Activated naive CD8-positive, alpha-beta T cell treated with anti-CD3 and anti-CD28 coated beads, Interleukin-2, amount 10 ng/mL, durations not matched to agents 7 days and 5 days (primary cell): ENCODE measurements at regions not wholly inside any gene's neighbourhood (a gene's known extent, or its start where the extent isn't known, plus 50 kb on each side); places are given as distances from the start of the nearest gene placed in this dataset.

Source experiments
- ATAC-seq: fragments of 150-1000 bp; cut with Tn5 transposase; one replicate; pipeline ENCODE4 v1.10.0; 2021; ENCODE audit warnings: low read depth, moderate library complexity
- POLR2A ChIA-PET: fragments of 350-600 bp; sonication (Branson Sonifier 250); formaldehyde crosslinking; loops from one replicate; lab custom pipeline; 2021; ENCODE audit warnings: antibody characterized with exemption; lab: Charles Lee
- DNase-seq: peaks from one replicate; pipeline ENCODE4 v3.0.0; 2021
- H3K27ac Mint-ChIP-seq: one replicate; pipeline ENCODE4 v1.8.0; 2022; ENCODE audit warnings: mild to moderate bottlenecking, mixed read lengths
- H3K27me3 Mint-ChIP-seq: one replicate; pipeline ENCODE4 v1.8.0; 2022; ENCODE audit warnings: mild to moderate bottlenecking, moderate library complexity, mixed read lengths
- H3K36me3 Mint-ChIP-seq: one replicate; pipeline ENCODE4 v1.8.0; 2021; ENCODE audit warnings: mild to moderate bottlenecking, mixed read lengths
- H3K4me1 Mint-ChIP-seq: one replicate; pipeline ENCODE4 v1.8.0; 2021; ENCODE audit warnings: mixed read lengths
- H3K4me3 Mint-ChIP-seq: one replicate; pipeline ENCODE4 v1.8.0; 2022; ENCODE audit warnings: mild to moderate bottlenecking, moderate library complexity, mixed read lengths
- H3K9me3 Mint-ChIP-seq: one replicate; pipeline ENCODE4 v1.8.0; 2021; ENCODE audit warnings: mixed read lengths

DNA sequence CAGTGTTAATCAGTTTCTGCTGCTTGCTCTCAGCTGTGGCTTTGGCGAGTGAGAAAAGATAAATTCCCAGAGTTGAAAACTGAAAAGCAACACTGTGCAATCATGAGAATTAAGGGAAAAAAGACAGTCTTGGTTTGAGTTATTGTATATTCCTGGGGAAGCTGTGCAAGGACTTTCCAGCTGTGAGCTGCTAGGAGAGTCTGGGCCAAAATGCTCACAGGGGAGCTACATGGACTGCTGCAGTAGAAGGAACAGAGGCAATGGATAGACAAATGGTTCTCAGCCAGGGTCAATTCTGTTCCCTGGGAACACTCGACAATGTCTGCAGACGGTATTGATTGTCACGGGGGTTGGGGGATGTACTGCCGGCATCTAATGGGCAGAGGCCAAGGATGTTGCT is 102.0 kb upstream of the ADAMTS18 start:
- POLR2A ChIA-PET: no interaction called here
- ATAC-seq (no peak), DNase-seq (no peak)
- H3K9me3 Mint-ChIP-seq: no peaks in the 10 kb centered on the region
- no peak overlapping the region for H3K27ac Mint-ChIP-seq
- H3K4me3 Mint-ChIP-seq: no peak overlapping the region
- H3K27me3 Mint-ChIP-seq: peaks cover 7% of the 10 kb centered on the region
- no peaks in the 10 kb centered on the region for H3K4me1 Mint-ChIP-seq
- no peaks in the 10 kb centered on the region for H3K36me3 Mint-ChIP-seq

DNA sequence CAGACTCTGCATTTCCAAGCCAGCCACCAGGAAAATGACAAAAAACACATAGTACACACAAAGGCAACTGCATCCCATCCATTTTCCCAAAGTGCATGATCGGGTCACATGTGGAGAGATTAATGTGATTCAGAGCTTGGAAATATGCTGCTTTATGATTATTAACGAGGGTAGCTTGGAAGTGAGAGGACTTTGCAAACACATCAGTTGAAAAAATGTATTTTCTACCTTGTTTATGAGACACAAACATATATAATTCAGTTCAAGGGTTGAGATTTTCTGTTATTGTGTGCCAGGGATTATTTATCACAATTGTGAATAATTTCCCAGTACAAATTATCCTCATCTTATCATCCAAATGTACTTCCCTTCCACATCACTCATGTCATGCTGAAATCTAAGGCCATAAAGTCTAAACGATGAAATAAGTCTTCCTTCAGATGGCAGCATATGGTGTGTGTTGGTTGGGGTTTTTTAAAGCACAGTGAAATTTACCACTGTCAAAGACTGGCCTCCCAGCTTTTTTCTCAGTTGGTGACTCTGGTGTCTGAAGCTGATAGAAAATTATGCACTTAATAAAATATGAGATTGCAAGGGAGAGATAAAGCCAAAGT is 104.7 kb upstream of the ADAMTS18 start:
- ATAC-seq (no peak), DNase-seq (no peak)
- Mint-ChIP-seq H3K4me1 (no peaks in the 10 kb centered on the region), H3K27ac (no peak overlapping the region), H3K4me3 (no peak overlapping the region), H3K27me3 (peaks cover 7% of the 10 kb centered on the region), H3K9me3 (no peaks in the 10 kb centered on the region), H3K36me3 (no peaks in the 10 kb centered on the region)
- POLR2A ChIA-PET: no interaction called here

DNA sequence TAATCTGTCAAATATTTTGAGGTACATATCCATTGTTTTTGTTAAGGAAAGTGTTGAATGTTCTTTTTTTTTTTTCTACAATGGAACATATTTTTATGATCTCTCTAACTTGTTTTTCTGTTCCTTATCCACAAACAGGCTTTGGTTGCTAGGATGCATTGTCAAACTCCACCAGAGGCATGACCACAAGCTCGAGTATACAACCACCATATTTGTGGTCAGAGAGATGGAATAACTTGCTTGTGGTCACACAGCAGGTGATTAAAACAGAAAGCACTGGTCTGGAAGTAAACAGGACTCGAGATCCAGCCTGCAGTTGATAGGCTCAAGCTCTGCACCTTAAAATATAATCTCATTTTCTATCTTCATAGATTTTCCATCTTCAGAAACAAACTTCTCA is 105.8 kb upstream of the ADAMTS18 start:
- no peak overlapping the region for H3K4me3 Mint-ChIP-seq
- H3K27me3 Mint-ChIP-seq: peaks cover 7% of the 10 kb centered on the region
- H3K27ac Mint-ChIP-seq: no peak overlapping the region
- no peak for DNase-seq
- no peaks in the 10 kb centered on the region for H3K36me3 Mint-ChIP-seq
- POLR2A ChIA-PET: no interaction called here
- H3K4me1 Mint-ChIP-seq: no peaks in the 10 kb centered on the region
- H3K9me3 Mint-ChIP-seq: no peaks in the 10 kb centered on the region
- no peak for ATAC-seq

DNA sequence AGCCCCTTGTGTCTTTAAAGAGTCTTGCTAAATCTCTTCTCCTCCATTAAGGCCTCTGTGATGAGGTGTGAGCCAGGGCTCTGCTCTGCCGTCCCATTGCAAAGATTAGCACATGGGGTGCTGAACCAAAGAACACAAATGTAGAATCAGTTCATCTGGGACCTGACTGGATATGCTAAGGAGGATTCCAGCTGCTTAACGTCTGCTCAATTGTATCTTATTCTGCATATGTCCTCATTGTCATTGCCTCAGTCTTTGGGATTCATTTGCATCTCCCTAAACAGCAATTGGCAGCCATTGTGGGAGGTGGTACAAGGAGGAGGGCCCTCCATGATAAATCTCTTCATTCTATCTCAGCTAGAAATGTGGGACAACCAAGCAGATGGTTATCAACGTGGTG is 106.3 kb upstream of the ADAMTS18 start:
- Mint-ChIP-seq H3K9me3 (no peaks in the 10 kb centered on the region), H3K27me3 (peaks cover 7% of the 10 kb centered on the region), H3K36me3 (no peaks in the 10 kb centered on the region), H3K27ac (no peak overlapping the region), H3K4me1 (no peaks in the 10 kb centered on the region), H3K4me3 (no peak overlapping the region)
- DNase-seq: no peak
- no peak for ATAC-seq
- POLR2A ChIA-PET: no interaction called here

DNA sequence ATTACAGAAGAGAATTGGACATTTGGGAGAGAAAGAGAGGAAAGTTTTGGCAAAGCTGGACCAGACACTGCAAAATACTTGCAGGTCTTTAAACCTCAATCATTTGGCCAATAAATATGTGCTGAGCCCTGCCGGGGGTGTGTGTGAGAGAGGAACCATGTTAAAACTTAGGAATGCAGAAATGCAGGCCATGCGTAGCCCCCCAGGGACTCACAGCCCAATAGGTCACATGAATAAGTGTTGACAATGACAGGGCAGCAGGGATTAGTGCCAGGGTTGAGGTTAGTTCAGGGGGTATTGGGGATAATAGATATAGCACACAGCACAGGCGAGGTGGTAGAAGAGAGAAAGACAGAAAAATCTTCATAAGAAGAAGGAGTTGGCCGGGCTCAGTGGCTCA is 113.3 kb upstream of the ADAMTS18 start:
- POLR2A ChIA-PET: no interaction called here
- no peak for ATAC-seq
- no peak overlapping the region for H3K27ac Mint-ChIP-seq

DNA sequence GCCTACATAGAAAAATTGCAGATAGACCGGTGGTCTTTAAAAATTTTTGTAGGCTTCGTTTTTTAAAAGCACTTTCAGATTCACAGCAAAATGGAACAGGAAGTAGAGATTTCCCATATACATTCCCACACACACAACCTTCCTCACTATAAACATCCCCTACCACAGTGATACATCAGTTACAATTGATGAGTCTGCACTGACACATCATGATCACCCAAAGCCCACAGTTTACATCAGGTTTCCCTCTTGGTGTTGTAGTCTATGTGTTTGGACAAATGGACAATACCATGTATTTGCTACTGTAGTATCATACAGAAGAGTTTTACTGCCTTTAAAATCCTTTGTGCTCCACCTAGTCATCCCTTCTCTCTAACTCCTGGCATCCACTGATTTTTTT is 113.9 kb upstream of the ADAMTS18 start:
- H3K9me3 Mint-ChIP-seq: no peaks in the 10 kb centered on the region
- ATAC-seq: no peak
- POLR2A ChIA-PET: no interaction called here
- H3K36me3 Mint-ChIP-seq: no peaks in the 10 kb centered on the region
- H3K27me3 Mint-ChIP-seq: no peaks in the 10 kb centered on the region
- H3K4me3 Mint-ChIP-seq: no peak overlapping the region
- no peaks in the 10 kb centered on the region for H3K4me1 Mint-ChIP-seq
- no peak overlapping the region for H3K27ac Mint-ChIP-seq
- DNase-seq: no peak

More for the DNA sequence above, 113.3 kb upstream of the ADAMTS18 start:
- no peaks in the 10 kb centered on the region for H3K4me1 Mint-ChIP-seq
- no peaks in the 10 kb centered on the region for H3K9me3 Mint-ChIP-seq
- no peak for DNase-seq
- H3K27me3 Mint-ChIP-seq: no peaks in the 10 kb centered on the region
- H3K4me3 Mint-ChIP-seq: no peak overlapping the region
- H3K36me3 Mint-ChIP-seq: no peaks in the 10 kb centered on the region

DNA sequence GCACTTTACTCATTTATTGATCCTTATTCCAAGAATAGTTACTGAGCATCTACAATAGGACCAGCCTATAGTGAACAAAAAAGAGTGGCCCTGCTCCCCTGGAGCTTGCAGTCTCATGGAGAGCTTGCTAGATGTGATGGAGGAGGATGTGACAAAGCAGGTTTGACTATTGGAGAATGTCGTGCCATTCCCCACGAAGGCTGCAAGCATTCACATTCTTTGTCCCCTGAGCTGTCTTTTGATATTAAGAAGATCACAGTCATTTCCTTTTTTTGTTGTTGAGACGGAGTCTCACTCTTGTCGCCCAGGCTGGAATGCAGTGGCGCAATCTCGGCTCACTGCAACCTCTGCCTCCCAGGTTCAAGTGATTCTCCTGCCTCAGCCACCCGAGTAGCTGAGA is 115.0 kb upstream of the ADAMTS18 start:
- no peak for DNase-seq
- ATAC-seq: no peak
- Mint-ChIP-seq H3K27ac (no peak overlapping the region), H3K4me1 (no peaks in the 10 kb centered on the region), H3K36me3 (no peaks in the 10 kb centered on the region), H3K27me3 (no peaks in the 10 kb centered on the region), H3K9me3 (no peaks in the 10 kb centered on the region), H3K4me3 (no peak overlapping the region)
- POLR2A ChIA-PET: no interaction called here

DNA sequence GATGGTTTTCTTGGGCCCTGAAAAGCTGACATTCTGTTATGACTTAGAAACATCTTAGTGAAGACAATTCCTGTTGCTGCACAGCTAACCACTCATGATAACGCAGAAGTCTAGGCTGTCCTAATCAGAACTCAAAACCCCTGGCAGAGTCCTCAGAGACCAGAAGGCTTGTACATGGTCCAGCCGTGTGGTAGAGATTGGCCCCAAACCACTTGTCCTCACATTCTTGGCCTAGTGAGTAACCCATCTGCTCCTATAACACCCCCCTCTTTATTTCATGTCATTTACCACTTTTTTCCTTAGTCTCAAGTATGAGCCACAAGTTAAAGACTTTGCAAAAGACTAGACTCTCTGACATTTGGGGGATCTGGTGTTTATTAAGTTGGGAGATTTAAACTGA is 116.5 kb upstream of the ADAMTS18 start:
- Mint-ChIP-seq H3K36me3 (no peaks in the 10 kb centered on the region), H3K4me3 (no peak overlapping the region)

DNA sequence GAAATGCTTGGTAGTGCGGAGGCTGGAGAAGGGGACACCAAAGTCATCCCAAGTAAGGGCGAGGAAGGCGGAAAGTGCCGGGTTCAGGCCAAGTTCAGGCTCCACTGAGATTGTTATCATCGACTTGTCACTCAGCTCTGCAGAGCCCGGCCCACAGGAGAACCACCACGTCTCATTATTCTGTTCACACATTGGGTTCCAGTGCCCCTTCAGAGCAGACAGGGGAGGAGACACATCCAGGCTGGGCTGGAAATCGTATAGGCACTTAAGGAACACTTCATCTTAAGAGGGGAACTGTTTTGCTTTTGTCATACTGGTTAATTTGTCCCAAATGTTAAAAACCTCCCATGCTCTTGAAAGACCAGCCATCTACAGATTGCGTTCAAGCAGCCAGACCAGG is 118.3 kb upstream of the ADAMTS18 start:
- POLR2A ChIA-PET: no interaction called here
- no peak for DNase-seq
- no peak for ATAC-seq
- Mint-ChIP-seq H3K27me3 (no peaks in the 10 kb centered on the region), H3K27ac (no peak overlapping the region), H3K4me3 (no peak overlapping the region), H3K36me3 (no peaks in the 10 kb centered on the region), H3K9me3 (no peaks in the 10 kb centered on the region), H3K4me1 (no peaks in the 10 kb centered on the region)

More for the DNA sequence above, 116.5 kb upstream of the ADAMTS18 start:
- no peaks in the 10 kb centered on the region for H3K4me1 Mint-ChIP-seq
- DNase-seq (no peak), ATAC-seq (no peak)
- no peak overlapping the region for H3K27ac Mint-ChIP-seq
- POLR2A ChIA-PET: no interaction called here
- no peaks in the 10 kb centered on the region for H3K9me3 Mint-ChIP-seq
- no peaks in the 10 kb centered on the region for H3K27me3 Mint-ChIP-seq

DNA sequence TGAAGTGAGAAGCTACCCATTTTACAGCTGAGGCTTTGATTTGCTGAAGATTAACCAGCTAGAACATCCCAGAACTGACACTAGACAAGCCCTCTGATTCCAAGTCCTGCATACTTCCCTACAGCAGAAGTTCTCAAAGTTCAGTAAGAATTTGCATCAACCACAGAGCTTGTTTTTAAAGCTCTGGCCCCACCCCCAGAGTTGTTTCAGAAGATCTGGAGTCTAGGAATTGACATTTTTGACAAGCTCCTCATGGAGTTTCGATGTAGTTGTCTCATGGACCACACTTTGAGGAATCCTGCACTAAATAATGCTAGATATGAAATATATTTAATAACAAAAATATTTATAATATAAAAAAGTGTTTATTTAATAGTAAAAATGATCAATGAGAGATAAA is 120.3 kb upstream of the ADAMTS18 start:
- H3K36me3 Mint-ChIP-seq: no peaks in the 10 kb centered on the region
- ATAC-seq: no peak
- no peak overlapping the region for H3K4me3 Mint-ChIP-seq
- no peak for DNase-seq
- H3K4me1 Mint-ChIP-seq: no peaks in the 10 kb centered on the region
- no peaks in the 10 kb centered on the region for H3K27me3 Mint-ChIP-seq
- no peak overlapping the region for H3K27ac Mint-ChIP-seq
- POLR2A ChIA-PET: interaction anchor here (0.5 kb wide), 1 partner anchor 354 kb away, joined by 4 read pairs; no protein-coding TSS in a partner anchor
- no peaks in the 10 kb centered on the region for H3K9me3 Mint-ChIP-seq

DNA sequence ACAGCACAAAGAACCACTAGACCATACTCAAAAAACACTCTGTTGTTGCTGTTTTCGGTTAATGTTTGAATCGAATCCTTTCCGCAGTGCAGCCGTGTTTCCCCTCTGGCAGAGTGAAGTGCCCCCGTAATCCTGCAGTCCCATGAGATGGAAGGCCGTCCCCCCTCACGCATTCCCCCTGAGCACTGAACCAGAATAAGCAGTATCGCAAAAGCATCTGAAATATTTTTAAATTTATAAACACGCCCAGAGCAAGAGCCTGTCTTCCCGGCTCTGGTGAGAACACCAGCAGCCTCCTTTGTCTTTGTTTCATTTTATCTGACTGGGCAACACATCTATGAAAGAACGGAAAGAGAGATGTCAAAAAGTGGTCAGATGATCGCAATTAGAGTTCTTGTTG is 121.0 kb upstream of the ADAMTS18 start:
- H3K27ac Mint-ChIP-seq: no peak overlapping the region
- POLR2A ChIA-PET: no interaction called here
- ATAC-seq (no peak), DNase-seq (no peak)
- no peaks in the 10 kb centered on the region for H3K4me1 Mint-ChIP-seq
- no peaks in the 10 kb centered on the region for H3K36me3 Mint-ChIP-seq
- H3K9me3 Mint-ChIP-seq: no peaks in the 10 kb centered on the region
- H3K27me3 Mint-ChIP-seq: no peaks in the 10 kb centered on the region
- H3K4me3 Mint-ChIP-seq: no peak overlapping the region

DNA sequence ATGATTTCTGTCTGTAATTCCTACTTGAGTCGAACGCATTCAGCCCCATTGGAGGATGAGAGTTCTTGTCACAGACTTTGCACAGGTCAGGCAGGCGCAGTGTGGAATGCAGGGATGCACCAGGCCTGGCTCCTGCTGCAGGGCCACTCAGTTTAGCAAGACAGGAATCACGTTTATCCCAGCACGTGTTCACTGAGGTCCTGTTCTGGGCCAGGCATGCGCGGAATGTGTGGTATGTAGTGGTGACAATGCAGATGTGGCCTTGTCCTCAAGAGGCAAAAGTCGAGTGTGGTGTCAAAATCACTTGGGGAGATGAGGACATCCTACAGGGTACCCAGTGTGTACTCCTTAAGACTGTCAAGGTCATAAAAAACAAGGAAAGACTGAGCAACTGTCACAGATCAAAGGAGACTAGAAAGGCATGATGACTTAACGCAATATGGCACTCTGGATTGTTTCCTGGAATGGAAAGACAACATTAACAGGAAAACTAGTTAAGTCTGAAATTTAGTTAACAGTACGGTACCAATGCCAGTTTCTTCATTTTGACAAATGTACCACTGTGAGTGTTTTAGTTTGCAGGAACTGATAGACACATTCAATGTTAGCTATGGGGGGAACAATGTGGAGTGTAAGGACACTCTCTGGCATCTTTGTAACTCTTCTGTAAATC is 121.5 kb upstream of the ADAMTS18 start:
- POLR2A ChIA-PET: no interaction called here
- Mint-ChIP-seq H3K27me3 (no peaks in the 10 kb centered on the region), H3K9me3 (no peaks in the 10 kb centered on the region), H3K36me3 (no peaks in the 10 kb centered on the region), H3K4me1 (no peaks in the 10 kb centered on the region), H3K27ac (no peak overlapping the region), H3K4me3 (no peak overlapping the region)
- DNase-seq: no peak
- no peak for ATAC-seq

DNA sequence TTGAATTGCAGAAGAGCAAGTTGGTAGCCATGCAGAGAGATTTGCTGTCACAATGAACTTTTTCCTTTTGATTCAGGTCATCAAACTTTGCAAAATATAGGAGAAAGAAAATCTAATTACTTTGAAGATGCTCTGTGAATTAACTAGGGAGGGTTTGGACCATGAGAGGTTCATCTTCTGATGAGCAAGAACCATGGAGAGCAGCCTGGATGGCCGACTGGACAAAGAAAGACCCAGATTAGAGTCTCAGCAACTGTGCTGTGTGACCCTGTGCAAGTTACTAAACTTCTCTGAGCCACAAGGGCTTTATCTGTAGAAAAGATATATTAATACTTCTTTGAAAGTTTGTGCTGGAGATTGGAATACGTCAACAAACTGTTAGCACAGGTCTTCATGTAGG is 122.6 kb upstream of the ADAMTS18 start:
- no peak for ATAC-seq
- no peak overlapping the region for H3K4me3 Mint-ChIP-seq
- H3K36me3 Mint-ChIP-seq: no peaks in the 10 kb centered on the region
- no peaks in the 10 kb centered on the region for H3K27me3 Mint-ChIP-seq
- no peaks in the 10 kb centered on the region for H3K9me3 Mint-ChIP-seq
- POLR2A ChIA-PET: no interaction called here
- DNase-seq: no peak
- H3K27ac Mint-ChIP-seq: no peak overlapping the region
- H3K4me1 Mint-ChIP-seq: no peaks in the 10 kb centered on the region

DNA sequence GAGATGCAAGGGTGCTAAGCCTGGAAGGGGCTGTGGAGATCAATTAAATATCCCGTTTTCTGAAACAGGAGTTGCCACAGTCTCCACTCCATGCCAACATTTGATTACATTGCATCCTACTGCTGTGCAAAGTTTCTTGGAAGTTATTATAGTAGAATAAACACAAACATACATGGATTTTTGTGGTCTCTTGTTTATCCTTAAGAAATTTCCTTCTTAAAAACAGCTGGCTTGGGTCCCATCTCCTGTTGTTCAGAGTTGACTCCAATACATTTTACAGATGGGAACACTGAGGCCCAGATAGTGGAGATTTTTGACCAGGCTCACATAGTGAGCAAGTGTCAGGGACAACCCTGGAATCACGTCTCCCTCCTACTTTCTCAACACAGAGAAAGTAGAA is 124.0 kb upstream of the ADAMTS18 start:
- POLR2A ChIA-PET: no interaction called here
- ATAC-seq: no peak
- no peaks in the 10 kb centered on the region for H3K4me1 Mint-ChIP-seq

More for the DNA sequence above, 124.0 kb upstream of the ADAMTS18 start:
- H3K4me3 Mint-ChIP-seq: no peak overlapping the region
- H3K9me3 Mint-ChIP-seq: no peaks in the 10 kb centered on the region
- DNase-seq: no peak
- no peaks in the 10 kb centered on the region for H3K36me3 Mint-ChIP-seq
- no peak overlapping the region for H3K27ac Mint-ChIP-seq
- H3K27me3 Mint-ChIP-seq: no peaks in the 10 kb centered on the region
